Mesothelial cell of epicardium (in vitro differentiated cells): ENCODE measurements at regions not wholly inside any gene's neighbourhood (a gene's known extent, or its start where the extent isn't known, plus 50 kb on each side); places are given as distances from the start of the nearest gene placed in this dataset.

Experiments
- DNase-seq, 2 experiments: peaks; one replicate each; pipeline ENCODE4 v3.0.0; 2021; ENCODE audit warnings: low spot score in 2 of 2; ENCODE audit not compliant: unreplicated experiment in 2 of 2
- H3K27ac Mint-ChIP-seq: 2 replicates; pipeline ENCODE4 v1.8.0; 2021; ENCODE audit warnings: mixed read lengths
- H3K27me3 Mint-ChIP-seq: 2 replicates; pipeline ENCODE4 v1.8.0; 2021; ENCODE audit warnings: low read depth, mixed read lengths
- H3K36me3 Mint-ChIP-seq: 2 replicates; pipeline ENCODE4 v1.8.0; 2021; ENCODE audit warnings: mixed read lengths
- H3K4me1 Mint-ChIP-seq: 2 replicates; pipeline ENCODE4 v1.8.0; 2021; ENCODE audit warnings: mixed read lengths
- H3K4me3 Mint-ChIP-seq: 2 replicates; pipeline ENCODE4 v1.8.0; 2021; ENCODE audit warnings: mild to moderate bottlenecking, moderate library complexity, mixed read lengths
- H3K9me3 Mint-ChIP-seq: 2 replicates; pipeline ENCODE4 v1.8.0; 2021; ENCODE audit warnings: mixed read lengths
- CTCF ChIP-seq: fragments of 200-600 bp; sonication (generic); IDR thresholded peaks from one replicate; pipeline ENCODE4 v1.5.0; 2021; ENCODE audit warnings: antibody characterized with exemption; ENCODE audit not compliant: unreplicated experiment

GRCh38 chr5:54363669-54364068 is 53.3 kb upstream of the ARL15 start:
- DNase-seq = no peak
- Mint-ChIP-seq H3K4me3 (no peak overlapping the region), H3K9me3 (peaks cover 9% of the 10 kb centered on the region), H3K27ac (no peak overlapping the region), H3K36me3 (no peaks in the 10 kb centered on the region), H3K27me3 (no peaks in the 10 kb centered on the region), H3K4me1 (peaks cover 10% of the 10 kb centered on the region)
- TF ChIP-seq CTCF = no peak

GRCh38 chr5:54362992-54363625 is 52.7 kb upstream of the ARL15 start:
- H3K9me3 Mint-ChIP-seq = peaks cover 9% of the 10 kb centered on the region
- H3K4me3 Mint-ChIP-seq = no peak overlapping the region
- H3K36me3 Mint-ChIP-seq = no peaks in the 10 kb centered on the region
- H3K27ac Mint-ChIP-seq = no peak overlapping the region
- H3K4me1 Mint-ChIP-seq = peaks cover 10% of the 10 kb centered on the region
- TF ChIP-seq CTCF = no peak
- no peaks in the 10 kb centered on the region for H3K27me3 Mint-ChIP-seq
- no peak for DNase-seq

GRCh38 chr5:54362434-54362833 is 52.1 kb upstream of the ARL15 start:
- no peak overlapping the region for H3K27ac Mint-ChIP-seq

GRCh38 chr5:54361691-54362411 is 51.5 kb upstream of the ARL15 start:
- no peak overlapping the region for H3K27ac Mint-ChIP-seq
- DNase-seq = no peak
- H3K36me3 Mint-ChIP-seq = no peaks in the 10 kb centered on the region
- no peak overlapping the region for H3K4me3 Mint-ChIP-seq
- H3K27me3 Mint-ChIP-seq = no peaks in the 10 kb centered on the region
- H3K9me3 Mint-ChIP-seq = peaks cover 9% of the 10 kb centered on the region
- no peak for TF ChIP-seq CTCF
- H3K4me1 Mint-ChIP-seq = peaks cover 18% of the 10 kb centered on the region

More at GRCh38 chr5:54362434-54362833, 52.1 kb upstream of the ARL15 start:
- DNase-seq = no peak
- H3K4me1 Mint-ChIP-seq = peaks cover 14% of the 10 kb centered on the region
- no peak for TF ChIP-seq CTCF
- no peaks in the 10 kb centered on the region for H3K27me3 Mint-ChIP-seq
- no peaks in the 10 kb centered on the region for H3K36me3 Mint-ChIP-seq
- H3K9me3 Mint-ChIP-seq = peaks cover 9% of the 10 kb centered on the region
- no peak overlapping the region for H3K4me3 Mint-ChIP-seq

GRCh38 chr5:54360925-54361662 is 50.7 kb upstream of the ARL15 start:
- Mint-ChIP-seq H3K4me1 (peaks cover 18% of the 10 kb centered on the region), H3K27ac (no peak overlapping the region), H3K27me3 (no peaks in the 10 kb centered on the region), H3K4me3 (no peak overlapping the region), H3K9me3 (peaks cover 10% of the 10 kb centered on the region), H3K36me3 (no peaks in the 10 kb centered on the region)
- DNase-seq = no peak
- no peak for TF ChIP-seq CTCF
